SK-N-SH (cell line): ENCODE measurements at regions not wholly inside any gene's neighbourhood (a gene's known extent, or its start where the extent isn't known, plus 50 kb on each side); places are given as distances from the start of the nearest gene placed in this dataset.

Experiments
- CTCF ChIA-PET: fragments of 300-600, 350-600 bp; formaldehyde crosslinking; extraction: SDS; loops from one replicate; lab custom pipeline; 2021; lab: Yijun Ruan, JAX
- POLR2A ChIA-PET: fragments of 350-600 bp; sonication (Branson Sonifier 250); formaldehyde crosslinking; extraction: SDS; loops from one replicate; lab custom pipeline; 2020; ENCODE audit warnings: antibody characterized with exemption, inconsistent platforms; lab: Yijun Ruan, JAX
- DNase-seq: peaks from one replicate; pipeline ENCODE4 v3.0.0; 2012
- H2AFZ ChIP-seq: fragments of 200-600 bp; sonication (generic); 2 replicates; pipeline ENCODE4 v1.8.1; 2016; ENCODE audit warnings: antibody characterized with exemption, mild to moderate bottlenecking, low read depth
- H3F3A ChIP-seq: fragments of 200-600 bp; sonication (generic); replicated peaks from 2 replicates; pipeline ENCODE3; 2016; ENCODE audit warnings: antibody characterized with exemption, mild to moderate bottlenecking; ENCODE audit not compliant: insufficient read depth
- H3K27ac ChIP-seq, 2 experiments: fragments of 200-500 bp in 1 of 2; fragments of 200-600 bp in 1 of 2; sonication (Bioruptor generic) in 1 of 2; sonication (generic), shearing (Covaris generic) in 1 of 2; 2 replicates each; pipeline versions ENCODE4 v1.5.1 to v1.6.1; 2014 to 2016; ENCODE audit warnings: low read depth in 2 of 2, inconsistent platforms in 1 of 2, low read length in 1 of 2, mild to moderate bottlenecking in 1 of 2, mixed read lengths in 1 of 2
- H3K27me3 ChIP-seq: fragments of 200-600 bp; sonication (generic), shearing (Covaris generic); 2 replicates; pipeline ENCODE4 v1.6.1; 2016; ENCODE audit warnings: mixed run types; ENCODE audit not compliant: insufficient read depth
- H3K36me3 ChIP-seq, 2 experiments: fragments of 200-500 bp in 1 of 2; fragments of 200-600 bp in 1 of 2; sonication (Bioruptor generic) in 1 of 2; sonication (generic) in 1 of 2; replicated peaks in 1 of 2; 2 replicates each; pipeline versions ENCODE3 to v1.5.1; 2014 to 2016; ENCODE audit warnings: low read length in 1 of 2, mild to moderate bottlenecking in 1 of 2; ENCODE audit not compliant: insufficient read depth in 2 of 2, control insufficient read depth in 1 of 2
- H3K4me1 ChIP-seq, 2 experiments: fragments of 200-500 bp in 1 of 2; fragments of 200-600 bp in 1 of 2; sonication (Bioruptor generic) in 1 of 2; sonication (generic), shearing (Covaris generic) in 1 of 2; 2 replicates each; pipeline versions ENCODE4 v1.5.1 to v1.6.1; 2014 to 2016; ENCODE audit warnings: low read depth in 1 of 2, low read length in 1 of 2, mixed run types in 1 of 2; ENCODE audit not compliant: insufficient read depth in 2 of 2, control insufficient read depth in 1 of 2
- H3K4me2 ChIP-seq: fragments of 200-600 bp; sonication (generic), shearing (Covaris generic); 2 replicates; pipeline ENCODE4 v1.6.1; 2017; ENCODE audit warnings: mixed run types
- H3K4me3 ChIP-seq, 2 experiments: fragments of 200-500 bp in 1 of 2; fragments of 200-600 bp in 1 of 2; sonication (Bioruptor generic) in 1 of 2; sonication (generic), shearing (Covaris generic) in 1 of 2; 2 replicates each; pipeline versions ENCODE4 v1.5.1 to v1.8.1; 2014 to 2016; ENCODE audit warnings: low read depth in 2 of 2, inconsistent platforms in 1 of 2, low read length in 1 of 2, mild to moderate bottlenecking in 1 of 2, mixed read lengths in 1 of 2, moderate library complexity in 1 of 2
- H3K79me2 ChIP-seq: fragments of 200-600 bp; sonication (generic); 2 replicates; pipeline ENCODE4 v1.8.1; 2017; ENCODE audit warnings: mild to moderate bottlenecking; ENCODE audit not compliant: insufficient read depth
- H3K9ac ChIP-seq: fragments of 200-600 bp; sonication (generic); 2 replicates; pipeline ENCODE4 v1.6.1; 2017; ENCODE audit warnings: mixed run types
- H3K9me2 ChIP-seq: fragments of 200-600 bp; sonication (generic); 2 replicates; pipeline ENCODE4 v1.6.1; 2017; ENCODE audit warnings: mixed run types
- H3K9me3 ChIP-seq: fragments of 200-600 bp; sonication (generic); 2 replicates; pipeline ENCODE4 v1.6.1; 2017; ENCODE audit warnings: mixed run types, mild to moderate bottlenecking, moderate library complexity
- H4K20me1 ChIP-seq: fragments of 200-600 bp; sonication (generic); 2 replicates; pipeline ENCODE4 v1.6.1; 2017; ENCODE audit warnings: mild to moderate bottlenecking, mixed run types; ENCODE audit not compliant: insufficient read depth
- CHD2 ChIP-seq: fragments of 150-350 bp; IDR thresholded peaks from 2 replicates; pipeline ENCODE4 v1.6.1; 2018; ENCODE audit warnings: low read length; ENCODE audit not compliant: partially characterized antibody
- EP300 ChIP-seq, 2 experiments: IDR thresholded peaks; 2 replicates each; pipeline versions ENCODE4 v1.4.0 to v1.6.1; 2012; ENCODE audit warnings: borderline replicate concordance in 1 of 2, low read depth in 1 of 2, low read length in 1 of 2
- EZH2phosphoT487 ChIP-seq: fragments of 200-600 bp; sonication (generic); IDR thresholded peaks from 2 replicates; pipeline ENCODE4 v1.6.1; 2017; ENCODE audit warnings: low read depth, mixed run types, mild to moderate bottlenecking, antibody characterized with exemption, moderate library complexity, borderline replicate concordance
- FOSL2 ChIP-seq: IDR thresholded peaks from 2 replicates; pipeline ENCODE4 v1.4.0; 2012; ENCODE audit warnings: low read depth, mild to moderate bottlenecking, moderate library complexity, borderline replicate concordance
- FOXM1 ChIP-seq: IDR thresholded peaks from 2 replicates; pipeline ENCODE4 v1.4.0; 2012; ENCODE audit warnings: low read depth, mild to moderate bottlenecking
- GABPA ChIP-seq: IDR thresholded peaks from 2 replicates; pipeline ENCODE4 v1.4.0; 2012; ENCODE audit warnings: low read depth, mild to moderate bottlenecking
- GATA2 ChIP-seq: sonication (generic); formaldehyde crosslinking; IDR thresholded peaks from 2 replicates; pipeline ENCODE4 v1.5.0; 2020; ENCODE audit warnings: mild to moderate bottlenecking, missing genetic modification reagents
- JUND ChIP-seq: IDR thresholded peaks from 2 replicates; pipeline ENCODE4 v1.4.0; 2012
- MXI1 ChIP-seq: IDR thresholded peaks from 2 replicates; pipeline ENCODE4 v1.6.1; 2012; ENCODE audit warnings: mild to moderate bottlenecking, low read depth, low read length, improper control_type of control experiment
- RCOR1 ChIP-seq: fragments of 150-350 bp; IDR thresholded peaks from 2 replicates; pipeline ENCODE4 v1.6.1; 2017; ENCODE audit warnings: antibody characterized with exemption, low read length
- SIN3A ChIP-seq: IDR thresholded peaks from 2 replicates; pipeline ENCODE4 v1.6.1; 2012; ENCODE audit warnings: low read depth, mild to moderate bottlenecking, low read length, moderate library complexity, borderline replicate concordance
- SMC3 ChIP-seq: IDR thresholded peaks from 2 replicates; pipeline ENCODE4 v1.6.1; 2012; ENCODE audit warnings: low read depth, low read length, improper control_type of control experiment
- TAF1 ChIP-seq: IDR thresholded peaks from 2 replicates; pipeline ENCODE4 v1.6.1; 2012; ENCODE audit warnings: low read depth, mild to moderate bottlenecking, low read length, moderate library complexity, borderline replicate concordance
- TCF12 ChIP-seq: IDR thresholded peaks from 2 replicates; pipeline ENCODE4 v1.4.0; 2012
- TEAD4 ChIP-seq: IDR thresholded peaks from 2 replicates; pipeline ENCODE4 v1.4.0; 2012; ENCODE audit warnings: mild to moderate bottlenecking, borderline replicate concordance; ENCODE audit not compliant: insufficient read depth
- YY1 ChIP-seq: IDR thresholded peaks from 2 replicates; pipeline ENCODE4 v1.4.0; 2012; ENCODE audit warnings: low read depth, mild to moderate bottlenecking
- WGBS: methylation state at CpG from one replicate; pipeline ENCODE4 v1.1.6; 2017; ENCODE audit warnings: low lambda C conversion rate; 5-methylcytosine and 5-hydroxymethylcytosine counted together
- TF ChIP-seq, protein P1 (sequence below): IDR thresholded peaks from 2 replicates; pipeline ENCODE4; 2012
- TF ChIP-seq, protein P2 (sequence below): IDR thresholded peaks from 2 replicates; pipeline ENCODE4 v1.6.1; 2012; ENCODE audit warnings: mild to moderate bottlenecking, low read depth, low read length, moderate library complexity
- TF ChIP-seq, protein P3 (sequence below): IDR thresholded peaks from 2 replicates; pipeline ENCODE4 v1.4.0; 2012; ENCODE audit warnings: low read depth
- TF ChIP-seq, protein P4 (sequence below): fragments of 200-600 bp; sonication (generic); IDR thresholded peaks from 2 replicates; pipeline ENCODE4 v1.6.1; 2017; ENCODE audit warnings: antibody characterized with exemption, mild to moderate bottlenecking, moderate library complexity

DNA sequence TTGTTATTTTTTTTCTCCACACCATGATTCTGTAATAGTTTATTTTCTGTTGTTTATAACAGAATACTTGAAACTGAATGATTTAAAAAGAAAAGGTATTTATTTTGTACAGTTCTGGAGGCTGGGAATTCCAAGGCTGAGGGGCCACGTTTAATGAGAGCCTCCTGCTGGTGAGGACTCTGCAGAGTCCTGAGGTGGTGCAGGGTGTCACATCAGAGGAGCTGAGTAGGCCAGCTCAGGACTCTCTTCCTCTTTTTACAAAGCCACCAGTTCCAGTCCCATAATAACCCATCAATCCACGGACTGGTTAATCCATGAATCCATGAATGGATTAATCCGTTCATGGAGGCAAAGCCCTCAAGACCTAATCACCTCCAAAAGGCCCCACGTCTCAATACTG, 71.6 kb downstream of the TFAP2A start:
- H3K9ac ChIP-seq = no peak overlapping the region

DNA sequence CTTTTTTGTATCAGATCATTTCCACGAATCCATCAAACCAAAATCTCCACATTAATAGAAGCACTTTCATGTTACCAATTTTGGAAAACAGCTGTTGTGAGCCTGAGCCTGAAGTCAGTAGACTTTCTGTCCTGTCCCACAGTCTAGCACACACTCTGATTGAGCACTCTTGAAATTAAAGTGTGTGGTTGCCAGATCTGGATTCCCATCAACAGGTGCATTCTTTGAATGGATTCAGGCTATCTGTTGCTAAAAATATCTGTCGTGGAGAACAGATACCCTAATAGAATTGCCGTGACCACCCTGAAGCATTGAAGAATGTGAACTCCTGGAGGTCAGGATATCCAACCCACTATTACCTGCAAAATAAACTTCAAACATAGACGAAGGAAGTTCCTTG, 73.3 kb downstream of the TFAP2A start:
- H3F3A ChIP-seq = no peaks in the 10 kb centered on the region
- DNase-seq = no peak
- POLR2A ChIA-PET = no interaction called here
- H3K9me3 ChIP-seq = no peaks in the 10 kb centered on the region
- H3K4me1 ChIP-seq = no peaks in the 10 kb centered on the region
- H2AFZ ChIP-seq = no peak overlapping the region
- peaks cover 20% of the 10 kb centered on the region for H3K27me3 ChIP-seq
- H3K27ac ChIP-seq = no peak overlapping the region
- H3K4me2 ChIP-seq = no peak overlapping the region
- no peak for TF ChIP-seq FOSL2
- no peak for TF ChIP-seq TEAD4
- no peak for TF ChIP-seq SMC3
- TF ChIP-seq EZH2phosphoT487 = no peak
- TF ChIP-seq JUND = no peak
- TF ChIP-seq TCF12 = no peak
- TF ChIP-seq MXI1 = no peak
- TF ChIP-seq TAF1 = no peak
- TF ChIP-seq GABPA = no peak
- TF ChIP-seq, protein P1, sequence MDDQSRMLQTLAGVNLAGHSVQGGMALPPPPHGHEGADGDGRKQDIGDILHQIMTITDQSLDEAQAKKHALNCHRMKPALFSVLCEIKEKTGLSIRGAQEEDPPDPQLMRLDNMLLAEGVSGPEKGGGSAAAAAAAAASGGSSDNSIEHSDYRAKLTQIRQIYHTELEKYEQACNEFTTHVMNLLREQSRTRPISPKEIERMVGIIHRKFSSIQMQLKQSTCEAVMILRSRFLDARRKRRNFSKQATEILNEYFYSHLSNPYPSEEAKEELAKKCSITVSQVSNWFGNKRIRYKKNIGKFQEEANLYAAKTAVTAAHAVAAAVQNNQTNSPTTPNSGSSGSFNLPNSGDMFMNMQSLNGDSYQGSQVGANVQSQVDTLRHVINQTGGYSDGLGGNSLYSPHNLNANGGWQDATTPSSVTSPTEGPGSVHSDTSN = no peak
- no peak for TF ChIP-seq CHD2
- TF ChIP-seq FOXM1 = no peak
- TF ChIP-seq, protein P2, sequence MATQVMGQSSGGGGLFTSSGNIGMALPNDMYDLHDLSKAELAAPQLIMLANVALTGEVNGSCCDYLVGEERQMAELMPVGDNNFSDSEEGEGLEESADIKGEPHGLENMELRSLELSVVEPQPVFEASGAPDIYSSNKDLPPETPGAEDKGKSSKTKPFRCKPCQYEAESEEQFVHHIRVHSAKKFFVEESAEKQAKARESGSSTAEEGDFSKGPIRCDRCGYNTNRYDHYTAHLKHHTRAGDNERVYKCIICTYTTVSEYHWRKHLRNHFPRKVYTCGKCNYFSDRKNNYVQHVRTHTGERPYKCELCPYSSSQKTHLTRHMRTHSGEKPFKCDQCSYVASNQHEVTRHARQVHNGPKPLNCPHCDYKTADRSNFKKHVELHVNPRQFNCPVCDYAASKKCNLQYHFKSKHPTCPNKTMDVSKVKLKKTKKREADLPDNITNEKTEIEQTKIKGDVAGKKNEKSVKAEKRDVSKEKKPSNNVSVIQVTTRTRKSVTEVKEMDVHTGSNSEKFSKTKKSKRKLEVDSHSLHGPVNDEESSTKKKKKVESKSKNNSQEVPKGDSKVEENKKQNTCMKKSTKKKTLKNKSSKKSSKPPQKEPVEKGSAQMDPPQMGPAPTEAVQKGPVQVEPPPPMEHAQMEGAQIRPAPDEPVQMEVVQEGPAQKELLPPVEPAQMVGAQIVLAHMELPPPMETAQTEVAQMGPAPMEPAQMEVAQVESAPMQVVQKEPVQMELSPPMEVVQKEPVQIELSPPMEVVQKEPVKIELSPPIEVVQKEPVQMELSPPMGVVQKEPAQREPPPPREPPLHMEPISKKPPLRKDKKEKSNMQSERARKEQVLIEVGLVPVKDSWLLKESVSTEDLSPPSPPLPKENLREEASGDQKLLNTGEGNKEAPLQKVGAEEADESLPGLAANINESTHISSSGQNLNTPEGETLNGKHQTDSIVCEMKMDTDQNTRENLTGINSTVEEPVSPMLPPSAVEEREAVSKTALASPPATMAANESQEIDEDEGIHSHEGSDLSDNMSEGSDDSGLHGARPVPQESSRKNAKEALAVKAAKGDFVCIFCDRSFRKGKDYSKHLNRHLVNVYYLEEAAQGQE = no peak
- TF ChIP-seq, protein P3, sequence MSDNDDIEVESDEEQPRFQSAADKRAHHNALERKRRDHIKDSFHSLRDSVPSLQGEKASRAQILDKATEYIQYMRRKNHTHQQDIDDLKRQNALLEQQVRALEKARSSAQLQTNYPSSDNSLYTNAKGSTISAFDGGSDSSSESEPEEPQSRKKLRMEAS = no peak
- TF ChIP-seq SIN3A = no peak
- TF ChIP-seq EP300 (IDR thresholded peaks at IDR 0.05; ENCODE audit: borderline replicate concordance in 1 of 2, low read depth in 1 of 2, low read length in 1 of 2) = no peak
- no peak for TF ChIP-seq GATA2 (CRISPR knock-in tag)
- 8% methylated on average over 4 of the region's 4 CpGs for WGBS
- no peak overlapping the region for H3K9ac ChIP-seq
- H3K4me3 ChIP-seq = no peak overlapping the region
- no peaks in the 10 kb centered on the region for H3K79me2 ChIP-seq
- CTCF ChIA-PET = no interaction called here
- no peaks in the 10 kb centered on the region for H3K9me2 ChIP-seq
- no peaks in the 10 kb centered on the region for H3K36me3 ChIP-seq
- H4K20me1 ChIP-seq = no peaks in the 10 kb centered on the region

More for the DNA sequence above, 71.6 kb downstream of the TFAP2A start:
- Histone ChIP-seq H3K9me2 (no peaks in the 10 kb centered on the region), H3K27ac (no peak overlapping the region), H4K20me1 (no peaks in the 10 kb centered on the region), H3K4me3 (no peak overlapping the region), H2AFZ (no peak overlapping the region), H3K27me3 (peaks cover 16% of the 10 kb centered on the region), H3K4me1 (no peaks in the 10 kb centered on the region), H3K4me2 (no peak overlapping the region), H3K36me3 (no peaks in the 10 kb centered on the region), H3F3A (no peaks in the 10 kb centered on the region), H3K9me3 (no peaks in the 10 kb centered on the region), H3K79me2 (no peaks in the 10 kb centered on the region)
- ChIA-PET POLR2A (no interaction called here), CTCF (interaction anchor here (0.5 kb wide), 1 partner anchor 17 kb away, joined by 3 read pairs; no protein-coding TSS in a partner anchor)
- 0% methylated on average over 3 of the region's 4 CpGs for WGBS
- TF ChIP-seq RCOR1 (no peak), EZH2phosphoT487 (no peak), TAF1 (no peak), YY1 (no peak), FOSL2 (no peak)
- TF ChIP-seq, protein P4, sequence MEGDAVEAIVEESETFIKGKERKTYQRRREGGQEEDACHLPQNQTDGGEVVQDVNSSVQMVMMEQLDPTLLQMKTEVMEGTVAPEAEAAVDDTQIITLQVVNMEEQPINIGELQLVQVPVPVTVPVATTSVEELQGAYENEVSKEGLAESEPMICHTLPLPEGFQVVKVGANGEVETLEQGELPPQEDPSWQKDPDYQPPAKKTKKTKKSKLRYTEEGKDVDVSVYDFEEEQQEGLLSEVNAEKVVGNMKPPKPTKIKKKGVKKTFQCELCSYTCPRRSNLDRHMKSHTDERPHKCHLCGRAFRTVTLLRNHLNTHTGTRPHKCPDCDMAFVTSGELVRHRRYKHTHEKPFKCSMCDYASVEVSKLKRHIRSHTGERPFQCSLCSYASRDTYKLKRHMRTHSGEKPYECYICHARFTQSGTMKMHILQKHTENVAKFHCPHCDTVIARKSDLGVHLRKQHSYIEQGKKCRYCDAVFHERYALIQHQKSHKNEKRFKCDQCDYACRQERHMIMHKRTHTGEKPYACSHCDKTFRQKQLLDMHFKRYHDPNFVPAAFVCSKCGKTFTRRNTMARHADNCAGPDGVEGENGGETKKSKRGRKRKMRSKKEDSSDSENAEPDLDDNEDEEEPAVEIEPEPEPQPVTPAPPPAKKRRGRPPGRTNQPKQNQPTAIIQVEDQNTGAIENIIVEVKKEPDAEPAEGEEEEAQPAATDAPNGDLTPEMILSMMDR = no peak
- DNase-seq = no peak
